ENCODE measurements at regions not wholly inside any gene's neighbourhood (a gene's known extent, or its start where the extent isn't known, plus 50 kb on each side); places are given as distances from the start of the nearest gene placed in this dataset.

GRCh38 chr18:50444539-50444938 lies 69.7 kb downstream of the SKA1 start:
- TF ChIP-seq OSR1 (CRISPR knock-in tag; IDR thresholded peaks at IDR 0.05), result no peak
- TF ChIP-seq TCF4 (CRISPR knock-in tag; IDR thresholded peaks at IDR 0.05; ENCODE audit: borderline replicate concordance), result no peak
- TF ChIP-seq TOX (CRISPR knock-in tag; IDR thresholded peaks at IDR 0.05; ENCODE audit: borderline replicate concordance), result no peak
- no peak for TF ChIP-seq PATZ1 (CRISPR knock-in tag; IDR thresholded peaks at IDR 0.05; ENCODE audit: borderline replicate concordance)
- no peak for TF ChIP-seq CSRNP3 (CRISPR knock-in tag; IDR thresholded peaks at IDR 0.05)
- TF ChIP-seq ZNF8 (CRISPR knock-in tag; IDR thresholded peaks at IDR 0.05), result no peak
- no peak for TF ChIP-seq ZNF565 (CRISPR knock-in tag; conservative IDR thresholded peaks at IDR 0.05; ENCODE audit: low read depth)
- TF ChIP-seq ISL1 (CRISPR knock-in tag; IDR thresholded peaks at IDR 0.05), result no peak
- no peak for TF ChIP-seq GLIS3 (CRISPR knock-in tag; IDR thresholded peaks at IDR 0.05)
- TF ChIP-seq SNAI2 (CRISPR knock-in tag; IDR thresholded peaks at IDR 0.05), result no peak
- TF ChIP-seq CSDC2 (CRISPR knock-in tag; IDR thresholded peaks at IDR 0.05), result no peak
- TF ChIP-seq ZNF70 (CRISPR knock-in tag; IDR thresholded peaks at IDR 0.05), result no peak
- TF ChIP-seq ZC3H10 (CRISPR knock-in tag; IDR thresholded peaks at IDR 0.05), result no peak
- ATAC-seq, result no peak

- ATAC-seq, result no peak
- TF ChIP-seq CSRNP3 (CRISPR knock-in tag; IDR thresholded peaks at IDR 0.05), result no peak
- no peak for TF ChIP-seq ARNTL (CRISPR knock-in tag; IDR thresholded peaks at IDR 0.05; ENCODE audit: borderline replicate concordance, low read depth)
- TF ChIP-seq ISL1 (CRISPR knock-in tag; IDR thresholded peaks at IDR 0.05), result no peak
- no peak for TF ChIP-seq BACH2 (CRISPR knock-in tag; IDR thresholded peaks at IDR 0.05; ENCODE audit: borderline replicate concordance)
- TF ChIP-seq RARB (CRISPR knock-in tag; IDR thresholded peaks at IDR 0.05), result no peak
- TF ChIP-seq ZC3H10 (CRISPR knock-in tag; IDR thresholded peaks at IDR 0.05), result no peak
- no peak for TF ChIP-seq ZFP30 (CRISPR knock-in tag; IDR thresholded peaks at IDR 0.05)
- TF ChIP-seq ZNF565 (CRISPR knock-in tag; conservative IDR thresholded peaks at IDR 0.05; ENCODE audit: low read depth), result no peak
- TF ChIP-seq PPARA (CRISPR knock-in tag; IDR thresholded peaks at IDR 0.05; ENCODE audit: borderline replicate concordance), result no peak
- no peak for TF ChIP-seq ZNF70 (CRISPR knock-in tag; IDR thresholded peaks at IDR 0.05)
- TF ChIP-seq GLIS3 (CRISPR knock-in tag; IDR thresholded peaks at IDR 0.05), result no peak
- no peak for TF ChIP-seq PATZ1 (CRISPR knock-in tag; IDR thresholded peaks at IDR 0.05; ENCODE audit: borderline replicate concordance)
- TF ChIP-seq POU6F1 (CRISPR knock-in tag; IDR thresholded peaks at IDR 0.05; ENCODE audit: borderline replicate concordance, low read depth), result no peak
- no peak for TF ChIP-seq TSHZ2 (CRISPR knock-in tag; IDR thresholded peaks at IDR 0.05)
Observed at GRCh38 chr18:50446629-50447028, 71.8 kb downstream of the SKA1 start.
